Hepatocyte (in vitro differentiated cells): ENCODE measurements at regions not wholly inside any gene's neighbourhood (a gene's known extent, or its start where the extent isn't known, plus 50 kb on each side); places are given as distances from the start of the nearest gene placed in this dataset.

ENCODE experiments used
- DNase-seq: peaks from one replicate; pipeline ENCODE4 v3.0.0-alpha.2; 2016; ENCODE audit warnings: low spot score
- H2AFZ ChIP-seq: fragments of 200-600 bp; sonication (generic); 2 replicates; pipeline ENCODE4 v1.6.0; 2016; ENCODE audit warnings: antibody characterized with exemption, mild to moderate bottlenecking
- H3K27ac ChIP-seq: fragments of 200-600 bp; sonication (generic); 2 replicates; pipeline ENCODE4 v1.5.1; 2016; ENCODE audit warnings: mild to moderate bottlenecking
- H3K27me3 ChIP-seq: fragments of 200-600 bp; sonication (generic); 2 replicates; pipeline ENCODE4 v1.6.1; 2016
- H3K36me3 ChIP-seq: fragments of 200-600 bp; sonication (generic); replicated peaks from 2 replicates; pipeline ENCODE4 v1.5.1; 2016; ENCODE audit warnings: low read depth; ENCODE audit not compliant: insufficient read depth
- H3K4me1 ChIP-seq: fragments of 200-600 bp; sonication (generic); 2 replicates; pipeline ENCODE4 v1.5.1; 2016; ENCODE audit warnings: mild to moderate bottlenecking, moderate library complexity; ENCODE audit not compliant: insufficient read depth
- H3K4me2 ChIP-seq: fragments of 200-600 bp; sonication (generic); 2 replicates; pipeline ENCODE4 v1.6.0; 2016
- H3K4me3 ChIP-seq: fragments of 200-600 bp; sonication (generic); 2 replicates; pipeline ENCODE4 v1.5.1; 2016; ENCODE audit warnings: mild to moderate bottlenecking
- H3K79me2 ChIP-seq: fragments of 200-600 bp; sonication (generic); 2 replicates; pipeline ENCODE4 v1.6.0; 2017; ENCODE audit warnings: mild to moderate bottlenecking
- H3K9me2 ChIP-seq: fragments of 200-600 bp; sonication (generic); replicated peaks from 2 replicates; pipeline ENCODE4 v1.6.0; 2017; ENCODE audit warnings: mild to moderate bottlenecking; ENCODE audit not compliant: insufficient read depth
- H3K9me3 ChIP-seq: fragments of 200-600 bp; sonication (generic); 2 replicates; pipeline ENCODE4 v1.5.1; 2016; ENCODE audit warnings: low read depth, mild to moderate bottlenecking
- H4K20me1 ChIP-seq: fragments of 200-600 bp; sonication (generic); 2 replicates; pipeline ENCODE4 v1.6.0; 2016; ENCODE audit warnings: mild to moderate bottlenecking; ENCODE audit not compliant: insufficient read depth, poor library complexity, severe bottlenecking
- EZH2 ChIP-seq: fragments of 200-600 bp; sonication (generic); IDR thresholded peaks from 2 replicates; pipeline ENCODE4 v1.6.1; 2016; ENCODE audit warnings: antibody characterized with exemption, mild to moderate bottlenecking, borderline replicate concordance
- EZH2phosphoT487 ChIP-seq: fragments of 200-600 bp; sonication (generic); IDR thresholded peaks from one replicate; pipeline ENCODE4 v1.6.1; 2018; ENCODE audit warnings: antibody characterized with exemption, mild to moderate bottlenecking, low read depth, moderate library complexity; ENCODE audit not compliant: unreplicated experiment, severe bottlenecking
- WGBS: methylation state at CpG from one replicate; pipeline ENCODE4 v1.1.6; 2016; ENCODE audit warnings: low lambda C conversion rate; ENCODE audit errors: missing lambda C conversion rate; 5-methylcytosine and 5-hydroxymethylcytosine counted together
- TF ChIP-seq, protein P1 (sequence below): fragments of 200-600 bp; sonication (generic); IDR thresholded peaks from 2 replicates; pipeline ENCODE4 v1.5.1; 2016; ENCODE audit warnings: antibody characterized with exemption, mild to moderate bottlenecking; ENCODE audit not compliant: poor library complexity

DNA sequence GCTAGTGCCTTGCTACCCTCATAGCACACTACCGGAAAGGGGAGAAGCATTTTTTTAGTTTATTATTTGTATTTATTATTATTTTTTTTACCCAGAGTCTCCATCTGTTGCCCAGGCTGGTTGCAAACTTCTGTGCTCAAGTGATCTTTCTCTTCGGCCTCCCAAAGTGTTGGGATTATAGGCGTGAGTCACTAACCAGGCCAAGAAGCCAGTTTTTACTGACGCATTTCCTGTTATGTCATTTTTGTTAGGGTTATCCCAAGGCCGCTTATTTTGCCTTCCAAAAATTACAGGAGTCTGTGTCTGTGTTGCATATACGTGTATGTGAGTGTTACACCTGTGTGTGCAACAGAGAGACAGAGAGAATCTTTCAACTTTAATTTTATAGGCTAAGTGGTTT, 404.5 kb downstream of the GBA3 start:
- 87% methylated on average over 6 of the region's 6 CpGs for WGBS
- Histone ChIP-seq H3K27ac (no peak overlapping the region), H3K4me3 (no peak overlapping the region), H3K9me3 (peaks cover 3% of the 10 kb centered on the region), H4K20me1 (no peaks in the 10 kb centered on the region), H3K27me3 (no peaks in the 10 kb centered on the region), H3K4me2 (no peak overlapping the region), H3K36me3 (no peaks in the 10 kb centered on the region), H3K4me1 (no peaks in the 10 kb centered on the region), H3K79me2 (no peaks in the 10 kb centered on the region), H3K9me2 (no peaks in the 10 kb centered on the region), H2AFZ (no peak overlapping the region)
- DNase-seq: no peak
- no peak for TF ChIP-seq EZH2phosphoT487
- no peak for TF ChIP-seq EZH2
- TF ChIP-seq, protein P1, sequence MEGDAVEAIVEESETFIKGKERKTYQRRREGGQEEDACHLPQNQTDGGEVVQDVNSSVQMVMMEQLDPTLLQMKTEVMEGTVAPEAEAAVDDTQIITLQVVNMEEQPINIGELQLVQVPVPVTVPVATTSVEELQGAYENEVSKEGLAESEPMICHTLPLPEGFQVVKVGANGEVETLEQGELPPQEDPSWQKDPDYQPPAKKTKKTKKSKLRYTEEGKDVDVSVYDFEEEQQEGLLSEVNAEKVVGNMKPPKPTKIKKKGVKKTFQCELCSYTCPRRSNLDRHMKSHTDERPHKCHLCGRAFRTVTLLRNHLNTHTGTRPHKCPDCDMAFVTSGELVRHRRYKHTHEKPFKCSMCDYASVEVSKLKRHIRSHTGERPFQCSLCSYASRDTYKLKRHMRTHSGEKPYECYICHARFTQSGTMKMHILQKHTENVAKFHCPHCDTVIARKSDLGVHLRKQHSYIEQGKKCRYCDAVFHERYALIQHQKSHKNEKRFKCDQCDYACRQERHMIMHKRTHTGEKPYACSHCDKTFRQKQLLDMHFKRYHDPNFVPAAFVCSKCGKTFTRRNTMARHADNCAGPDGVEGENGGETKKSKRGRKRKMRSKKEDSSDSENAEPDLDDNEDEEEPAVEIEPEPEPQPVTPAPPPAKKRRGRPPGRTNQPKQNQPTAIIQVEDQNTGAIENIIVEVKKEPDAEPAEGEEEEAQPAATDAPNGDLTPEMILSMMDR: no peak

DNA sequence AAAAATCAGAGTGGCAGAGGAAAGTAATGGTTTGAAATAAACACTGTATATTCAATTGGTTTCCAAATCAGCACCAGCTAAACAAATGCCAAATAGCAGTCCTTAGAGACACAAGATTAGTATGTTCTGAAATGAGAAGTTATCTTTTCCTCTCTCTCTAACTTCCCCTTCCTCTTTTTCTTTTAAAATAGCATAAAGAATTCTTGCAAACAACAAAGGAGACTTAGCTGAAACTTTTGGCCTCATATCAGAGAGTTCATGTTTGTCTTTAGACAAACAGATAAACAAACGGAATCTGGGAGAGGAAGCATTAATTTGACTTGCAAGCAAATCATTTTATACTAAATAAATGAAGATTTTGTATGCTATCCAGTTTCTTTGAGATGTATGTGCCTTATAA, 399.0 kb downstream of the GBA3 start:
- no peak for TF ChIP-seq EZH2
- no peak for TF ChIP-seq EZH2phosphoT487
- TF ChIP-seq, protein P1: no peak
- H4K20me1 ChIP-seq: no peaks in the 10 kb centered on the region
- no peak overlapping the region for H3K4me3 ChIP-seq
- H3K27ac ChIP-seq: no peak overlapping the region
- H3K4me2 ChIP-seq: no peak overlapping the region
- peaks cover 3% of the 10 kb centered on the region for H3K9me3 ChIP-seq
- H3K36me3 ChIP-seq: no peaks in the 10 kb centered on the region
- H3K4me1 ChIP-seq: no peaks in the 10 kb centered on the region
- no peaks in the 10 kb centered on the region for H3K9me2 ChIP-seq
- no peak overlapping the region for H2AFZ ChIP-seq
- 26% methylated on average over 1 of the region's 1 CpG for WGBS
- no peak for DNase-seq
- no peaks in the 10 kb centered on the region for H3K79me2 ChIP-seq
- H3K27me3 ChIP-seq: no peaks in the 10 kb centered on the region

DNA sequence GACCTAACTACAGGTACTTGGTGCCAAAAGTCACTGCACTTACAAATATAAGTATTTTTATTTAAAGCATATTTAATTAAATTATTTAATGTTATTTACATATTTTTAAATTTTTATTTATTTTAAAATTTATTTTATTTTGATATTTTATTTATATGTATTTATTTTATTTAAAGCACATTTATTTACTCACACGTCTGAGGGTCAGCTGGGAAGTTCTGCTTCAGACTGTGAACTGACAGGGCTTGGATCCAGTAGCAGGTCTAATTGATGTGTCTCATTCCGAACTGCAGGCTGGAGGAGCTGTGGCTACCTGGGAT, 392.5 kb downstream of the GBA3 start:
- no peaks in the 10 kb centered on the region for H3K9me3 ChIP-seq
- H2AFZ ChIP-seq: no peak overlapping the region
- H3K79me2 ChIP-seq: no peaks in the 10 kb centered on the region
- H3K4me1 ChIP-seq: no peaks in the 10 kb centered on the region
- no peak overlapping the region for H3K4me3 ChIP-seq
- no peak overlapping the region for H3K27ac ChIP-seq
- H3K9me2 ChIP-seq: no peaks in the 10 kb centered on the region
- DNase-seq: no peak
- H3K36me3 ChIP-seq: no peaks in the 10 kb centered on the region
- H3K4me2 ChIP-seq: no peak overlapping the region
- H4K20me1 ChIP-seq: no peaks in the 10 kb centered on the region
- no peaks in the 10 kb centered on the region for H3K27me3 ChIP-seq
- 81% methylated on average over 2 of the region's 2 CpGs for WGBS
- no peak for TF ChIP-seq EZH2
- TF ChIP-seq EZH2phosphoT487: no peak
- TF ChIP-seq, protein P1: no peak
